K562 (cell line): ENCODE measurements at regions not wholly inside any gene's neighbourhood (a gene's known extent, or its start where the extent isn't known, plus 50 kb on each side); places are given as distances from the start of the nearest gene placed in this dataset.

Experiments used
- ATAC-seq: fragments of 200-7000 bp; cut with Tn5 transposase; 3 replicates; pipeline ENCODE4 v1.9.1; 2020; ENCODE audit warnings: moderate library complexity
- BruUV-seq: library from RNA; stranded (reverse); fragments of 400-500 nt; replicated peaks from 2 replicates; lab custom pipeline; 2021; lab: Mats Ljungman, UMichigan
- CTCF ChIA-PET: fragments of 300-600 bp; formaldehyde crosslinking; extraction: SDS; loops from one replicate; lab custom pipeline; 2021; ENCODE audit warnings: low intra/inter-chr PET ratio; lab: Yijun Ruan, JAX
- POLR2A ChIA-PET: fragments of 300-600, 350-650 bp; sonication (Branson Sonifier 250); formaldehyde crosslinking; extraction: SDS; loops from one replicate; lab custom pipeline; 2021; ENCODE audit warnings: antibody characterized with exemption, inconsistent platforms; lab: Yijun Ruan, JAX
- DNase-seq, 4 experiments: peaks; one replicate each; pipeline versions ENCODE4 v3.0.0 to v3.0.0-alpha.2; 2011 to 2018; ENCODE audit warnings: low spot score in 3 of 4, mixed read lengths in 3 of 4; ENCODE audit errors: extremely low read depth in 1 of 4
- FAIRE-seq: peaks from 2 replicates; lab custom pipeline; 2011; peaks lifted over from hg19 to GRCh38; lab: Jason Lieb, UNC
- H2AFZ ChIP-seq: 2 replicates; pipeline ENCODE4 v1.6.0; 2011; ENCODE audit warnings: low read depth, low read length, control low read depth, inconsistent platforms
- H3K27ac ChIP-seq: fragments of 200-600 bp; 3 replicates; pipeline ENCODE4 v1.8.0; 2011; ENCODE audit warnings: low read depth, mild to moderate bottlenecking, control low read depth, inconsistent platforms, low read length, moderate library complexity, mixed read lengths; ENCODE audit errors: extremely low read depth
- H3K27me3 ChIP-seq, 2 experiments: fragments of 300-600 bp in 1 of 2; 2 replicates in 1 of 2; 3 replicates in 1 of 2; pipeline versions ENCODE4 v1.6.0 to v1.8.0; 2011; ENCODE audit warnings: inconsistent platforms in 2 of 2, low read length in 2 of 2, mild to moderate bottlenecking in 1 of 2, mixed read lengths in 1 of 2, moderate library complexity in 1 of 2; ENCODE audit not compliant: control insufficient read depth in 2 of 2, insufficient read depth in 2 of 2
- H3K36me3 ChIP-seq: fragments of 300-600 bp; 3 replicates; pipeline ENCODE4 v1.8.0; 2011; ENCODE audit warnings: mild to moderate bottlenecking, low read length, inconsistent platforms; ENCODE audit not compliant: control insufficient read depth, insufficient read depth
- H3K4me1 ChIP-seq, 2 experiments: fragments of 200-600 bp in 1 of 2; replicated peaks in 1 of 2; 2 replicates in 1 of 2; 3 replicates in 1 of 2; pipeline versions ENCODE4 v1.5.1 to v1.8.0; 2011; ENCODE audit warnings: inconsistent platforms in 2 of 2, low read length in 2 of 2, mild to moderate bottlenecking in 1 of 2, mixed read lengths in 1 of 2, moderate library complexity in 1 of 2; ENCODE audit not compliant: control insufficient read depth in 2 of 2, insufficient read depth in 2 of 2
- H3K4me2 ChIP-seq: 2 replicates; pipeline ENCODE4 v1.6.1; 2011; ENCODE audit warnings: low read length, control low read depth, inconsistent platforms, mixed read lengths; ENCODE audit not compliant: insufficient read depth
- H3K4me3 ChIP-seq: fragments of 200-600 bp; sonication (generic), shearing (Covaris generic); 2 replicates; pipeline ENCODE4 v1.5.1; 2016; ENCODE audit warnings: control low read depth, inconsistent platforms
- H3K79me2 ChIP-seq: fragments of 200-600 bp; 3 replicates; pipeline ENCODE4 v1.8.0; 2011; ENCODE audit warnings: low read length, inconsistent platforms; ENCODE audit not compliant: control insufficient read depth, insufficient read depth
- H3K9ac ChIP-seq, 2 experiments: 2 replicates each; pipeline versions ENCODE4 v1.6.0 to v1.6.1; 2011; ENCODE audit warnings: low read depth in 2 of 2, low read length in 2 of 2, control low read depth in 1 of 2, inconsistent platforms in 1 of 2, mild to moderate bottlenecking in 1 of 2, mixed read lengths in 1 of 2; ENCODE audit not compliant: insufficient read depth in 1 of 2
- H3K9me1 ChIP-seq: one replicate; pipeline ENCODE4 v1.6.0; 2011; ENCODE audit warnings: inconsistent platforms, mild to moderate bottlenecking, low read length, moderate library complexity; ENCODE audit not compliant: control insufficient read depth, insufficient read depth
- H3K9me3 ChIP-seq: replicated peaks from 2 replicates; pipeline ENCODE4 v1.5.1; 2011; ENCODE audit warnings: low read depth, low read length, inconsistent platforms; ENCODE audit not compliant: control insufficient read depth, insufficient read depth
- H4K20me1 ChIP-seq: replicated peaks from 2 replicates; pipeline ENCODE4 v1.6.1; 2011; ENCODE audit warnings: low read length, inconsistent platforms, mixed read lengths; ENCODE audit not compliant: control insufficient read depth, insufficient read depth
- POLR2B ChIP-seq: fragments of 450-650 bp; IDR thresholded peaks from 2 replicates; pipeline ENCODE4 v1.6.1; 2018; ENCODE audit warnings: low read depth; ENCODE audit not compliant: partially characterized antibody
- TAF15 ChIP-seq: fragments of 200-400 bp; formaldehyde crosslinking; IDR thresholded peaks from 2 replicates; pipeline ENCODE4 v1.6.1; 2017; ENCODE audit warnings: mild to moderate bottlenecking, low read depth, low read length, moderate library complexity
- ZBTB2 ChIP-seq: fragments of 450-650 bp; IDR thresholded peaks from 2 replicates; pipeline ENCODE4 v1.6.1; 2016; ENCODE audit warnings: antibody characterized with exemption
- ZKSCAN1 ChIP-seq: fragments of 150-350 bp; IDR thresholded peaks from 2 replicates; pipeline ENCODE4 v1.6.1; 2016; ENCODE audit warnings: low read depth, low read length
- ZNF224 ChIP-seq: sonication (generic); formaldehyde crosslinking; IDR thresholded peaks from 2 replicates; pipeline ENCODE4 v1.8.0; 2022; ENCODE audit warnings: mild to moderate bottlenecking, missing genetic modification reagents
- ZNF436 ChIP-seq: fragments of 250-450, 450-650 bp; sonication (Bioruptor Pico); formaldehyde crosslinking; IDR thresholded peaks from 2 replicates; pipeline ENCODE4 v1.7.0; 2020; ENCODE audit warnings: mild to moderate bottlenecking
- ZNF589 ChIP-seq: fragments of 200-800 bp; sonication (Bioruptor generic); IDR thresholded peaks from 2 replicates; pipeline ENCODE4 v1.6.1; 2016; ENCODE audit warnings: low read depth, missing genetic modification characterization, missing compliant biosample characterization
- WGBS: fragments of 100-300 bp; shearing (Covaris generic); methylation state at CpG from one replicate; pipeline ENCODE4 v1.1.6; 2016; ENCODE audit warnings: low coverage, mixed read lengths; ENCODE audit not compliant: insufficient coverage; ENCODE audit errors: missing lambda C conversion rate; 5-methylcytosine and 5-hydroxymethylcytosine counted together
- in situ Hi-C: fragments of 300-500 bp; cut with MboI; formaldehyde crosslinking; loops from 4 replicates; pipeline ENCODE4 v1.15.0; 2018; ENCODE audit warnings: inconsistent platforms, mixed read lengths
- intact Hi-C: fragments of 100-400 bp; cut with micrococcal nuclease; formaldehyde crosslinking; loops from 2 replicates; pipeline ENCODE4 v1.14.2; 2022
- TF ChIP-seq, protein P1 (sequence below): sonication (generic); formaldehyde crosslinking; IDR thresholded peaks from 2 replicates; pipeline ENCODE4 v1.8.1; 2023; ENCODE audit warnings: mild to moderate bottlenecking, missing genetic modification reagents
- TF ChIP-seq, protein P2 (sequence below): fragments of 450-650 bp; conservative IDR thresholded peaks from 2 replicates; pipeline ENCODE4 v1.6.1; 2016; ENCODE audit warnings: missing genetic modification characterization, low read depth, mild to moderate bottlenecking, missing compliant biosample characterization, moderate library complexity

- TF ChIP-seq ZNF589, result no peak
- no peak for TF ChIP-seq ZNF436 (CRISPR knock-in tag)
- TF ChIP-seq TAF15, result no peak
- TF ChIP-seq, protein P1, sequence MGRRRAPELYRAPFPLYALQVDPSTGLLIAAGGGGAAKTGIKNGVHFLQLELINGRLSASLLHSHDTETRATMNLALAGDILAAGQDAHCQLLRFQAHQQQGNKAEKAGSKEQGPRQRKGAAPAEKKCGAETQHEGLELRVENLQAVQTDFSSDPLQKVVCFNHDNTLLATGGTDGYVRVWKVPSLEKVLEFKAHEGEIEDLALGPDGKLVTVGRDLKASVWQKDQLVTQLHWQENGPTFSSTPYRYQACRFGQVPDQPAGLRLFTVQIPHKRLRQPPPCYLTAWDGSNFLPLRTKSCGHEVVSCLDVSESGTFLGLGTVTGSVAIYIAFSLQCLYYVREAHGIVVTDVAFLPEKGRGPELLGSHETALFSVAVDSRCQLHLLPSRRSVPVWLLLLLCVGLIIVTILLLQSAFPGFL (CRISPR knock-in tag), result no peak
- TF ChIP-seq ZBTB2, result no peak
- no peak for TF ChIP-seq ZKSCAN1
- TF ChIP-seq, protein P2, sequence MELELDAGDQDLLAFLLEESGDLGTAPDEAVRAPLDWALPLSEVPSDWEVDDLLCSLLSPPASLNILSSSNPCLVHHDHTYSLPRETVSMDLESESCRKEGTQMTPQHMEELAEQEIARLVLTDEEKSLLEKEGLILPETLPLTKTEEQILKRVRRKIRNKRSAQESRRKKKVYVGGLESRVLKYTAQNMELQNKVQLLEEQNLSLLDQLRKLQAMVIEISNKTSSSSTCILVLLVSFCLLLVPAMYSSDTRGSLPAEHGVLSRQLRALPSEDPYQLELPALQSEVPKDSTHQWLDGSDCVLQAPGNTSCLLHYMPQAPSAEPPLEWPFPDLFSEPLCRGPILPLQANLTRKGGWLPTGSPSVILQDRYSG (tag), result no peak
- TF ChIP-seq ZNF224, result no peak
- TF ChIP-seq POLR2B, result no peak
- no peak for DNase-seq
- no peak overlapping the region for H3K4me2 ChIP-seq
- H3K9me3 ChIP-seq, result no peaks in the 10 kb centered on the region
- BruUV-seq, result no TSS peak
- FAIRE-seq, result no peak
- intact Hi-C loops, result no loop called here
- ChIA-PET CTCF (no interaction called here), POLR2A (no interaction called here)
- H3K4me1 ChIP-seq, result no peaks in the 10 kb centered on the region
- no peaks in the 10 kb centered on the region for H3K9me1 ChIP-seq
- H3K36me3 ChIP-seq, result no peaks in the 10 kb centered on the region
- ATAC-seq, result no peak
- in situ Hi-C loops, result no loop called here
- H3K79me2 ChIP-seq, result no peaks in the 10 kb centered on the region
- H4K20me1 ChIP-seq, result no peaks in the 10 kb centered on the region
- no peak overlapping the region for H3K9ac ChIP-seq
- H3K27ac ChIP-seq, result no peak overlapping the region
- 0% methylated on average over 7 of the region's 7 CpGs for WGBS
- no peak overlapping the region for H3K4me3 ChIP-seq
- H3K27me3 ChIP-seq, result no peaks in the 10 kb centered on the region
- no peak overlapping the region for H2AFZ ChIP-seq
Measured at GRCh38 chr4:188660796-188661195, 521.6 kb downstream of the TRIML1 start.
